ENCODE measurements at regions not wholly inside any gene's neighbourhood (a gene's known extent, or its start where the extent isn't known, plus 50 kb on each side); places are given as distances from the start of the nearest gene placed in this dataset.

DNA sequence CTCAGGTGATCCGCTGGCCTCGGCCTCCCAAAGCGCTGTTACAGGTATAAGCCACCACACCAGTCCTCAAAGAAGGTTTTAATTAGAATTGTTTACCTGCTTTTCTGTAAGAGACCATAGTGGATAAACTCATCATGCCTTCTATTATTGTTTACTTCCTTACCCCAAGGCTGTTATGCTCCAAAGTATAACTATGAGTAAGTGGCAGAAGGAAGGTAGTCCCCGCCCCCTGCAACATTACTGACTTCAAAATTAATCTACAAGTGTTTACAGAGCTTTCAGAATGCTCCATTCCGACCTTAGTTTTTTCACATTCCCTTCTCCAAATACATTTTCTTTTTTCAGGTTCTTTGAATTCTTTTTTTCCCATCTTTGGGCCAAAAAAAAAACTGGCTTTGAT, 480.5 kb upstream of the NOX3 start:
- Histone ChIP-seq H3K9me3 (no peaks in the 10 kb centered on the region), H3K27ac (no peak overlapping the region), H3K27me3 (no peaks in the 10 kb centered on the region), H3K4me3 (no peak overlapping the region), H3K4me1 (peaks cover 11% of the 10 kb centered on the region), H3K36me3 (replicated peaks in 1 of 2; ENCODE audit: insufficient read depth in 1 of 2, low read depth in 2 of 2) (no peaks in the 10 kb centered on the region)
- DNase-seq (no peak), ATAC-seq (no peak)
- intact Hi-C loops (cut with DNase I) = no loop called here
- WGBS, 2 donors = 78 to 86% methylated on average over 5 of the region's 5 CpGs
- TF ChIP-seq POLR2A (IDR thresholded peaks at IDR 0.05) (no peak), CTCF (IDR thresholded peaks at IDR 0.05) (no peak)

GRCh38 chr6:155916846-155917624, 461.4 kb upstream of the NOX3 start:
- TF ChIP-seq CTCF (IDR thresholded peaks at IDR 0.05) (no peak), POLR2A (IDR thresholded peaks at IDR 0.05) (no peak)
- no peaks in the 10 kb centered on the region for H3K27me3 ChIP-seq

DNA sequence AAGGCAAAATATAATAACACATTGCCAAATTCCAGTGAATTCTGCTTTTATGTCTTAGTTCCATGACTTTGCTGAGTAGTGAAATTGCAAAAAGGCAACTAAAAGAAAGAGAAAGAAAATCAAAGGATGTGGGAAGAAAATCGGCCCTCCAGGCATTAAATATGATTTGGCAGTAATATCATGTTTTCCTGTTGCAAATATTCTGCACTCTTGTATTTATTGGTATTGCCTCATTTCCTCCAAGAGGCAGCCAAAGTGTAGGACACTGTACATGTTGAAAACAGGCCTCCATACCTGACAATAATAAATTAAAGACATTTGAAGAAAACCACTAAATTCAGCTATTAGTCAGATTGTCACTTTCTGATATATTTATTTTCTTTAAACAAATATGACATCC, 460.0 kb upstream of the NOX3 start:
- TF ChIP-seq CTCF (IDR thresholded peaks at IDR 0.05) = no peak
- TF ChIP-seq POLR2A (IDR thresholded peaks at IDR 0.05) = no peak
- H3K27me3 ChIP-seq = no peaks in the 10 kb centered on the region
- no peaks in the 10 kb centered on the region for H3K36me3 ChIP-seq (replicated peaks in 1 of 2; ENCODE audit: insufficient read depth in 1 of 2, low read depth in 2 of 2)
- intact Hi-C loops (cut with DNase I) = no loop called here
- no peaks in the 10 kb centered on the region for H3K9me3 ChIP-seq
- DNase-seq = no peak
- H3K4me1 ChIP-seq = no peaks in the 10 kb centered on the region
- ATAC-seq = no peak
- 21 to 30% methylated on average over 1 of the region's 1 CpG for WGBS, 2 donors
- H3K4me3 ChIP-seq = no peak overlapping the region
- H3K27ac ChIP-seq = no peak overlapping the region

More at GRCh38 chr6:155916846-155917624, 461.4 kb upstream of the NOX3 start:
- Histone ChIP-seq H3K9me3 (no peaks in the 10 kb centered on the region), H3K4me3 (no peak overlapping the region), H3K36me3 (replicated peaks in 1 of 2; ENCODE audit: insufficient read depth in 1 of 2, low read depth in 2 of 2) (no peaks in the 10 kb centered on the region), H3K27ac (no peak overlapping the region), H3K4me1 (no peaks in the 10 kb centered on the region)
- intact Hi-C loops (cut with DNase I) = no loop called here
- ATAC-seq = no peak
- no peak for DNase-seq
- 44 to 52% methylated on average over 2 of the region's 2 CpGs for WGBS, 2 donors

DNA sequence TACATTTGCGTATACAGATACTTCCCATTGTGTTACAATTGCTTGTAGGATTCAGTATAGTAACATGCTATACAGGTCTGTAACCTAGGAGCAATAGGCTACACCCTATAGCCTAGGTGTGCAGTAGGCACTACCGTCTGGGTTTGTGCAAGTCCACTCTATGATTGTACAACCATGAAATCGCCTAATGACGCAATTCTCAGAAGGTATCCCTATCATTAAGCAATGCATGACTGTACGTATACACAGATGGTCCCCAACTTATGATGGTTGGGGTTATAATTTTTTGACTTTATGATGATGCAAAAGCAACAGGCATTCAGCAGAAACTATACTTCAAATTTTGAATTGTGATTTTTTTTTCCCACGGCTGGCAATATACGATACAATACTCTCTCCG, 458.2 kb upstream of the NOX3 start:
- no peak for TF ChIP-seq CTCF (IDR thresholded peaks at IDR 0.05)
- no peak for TF ChIP-seq POLR2A (IDR thresholded peaks at IDR 0.05)
- no peaks in the 10 kb centered on the region for H3K36me3 ChIP-seq (replicated peaks in 1 of 2; ENCODE audit: insufficient read depth in 1 of 2, low read depth in 2 of 2)
- ATAC-seq = no peak
- no peaks in the 10 kb centered on the region for H3K9me3 ChIP-seq
- H3K27ac ChIP-seq = no peak overlapping the region
- no peaks in the 10 kb centered on the region for H3K27me3 ChIP-seq
- DNase-seq = no peak
- no peak overlapping the region for H3K4me3 ChIP-seq
- H3K4me1 ChIP-seq = no peaks in the 10 kb centered on the region
- 76 to 83% methylated on average over 8 of the region's 8 CpGs for WGBS, 2 donors
- intact Hi-C loops (cut with DNase I) = no loop called here

GRCh38 chr6:155909710-155910109, 454.1 kb upstream of the NOX3 start:
- H3K4me1 ChIP-seq = no peaks in the 10 kb centered on the region
- no peaks in the 10 kb centered on the region for H3K9me3 ChIP-seq
- H3K36me3 ChIP-seq (replicated peaks in 1 of 2; ENCODE audit: insufficient read depth in 1 of 2, low read depth in 2 of 2) = no peaks in the 10 kb centered on the region
- no peak for TF ChIP-seq CTCF (IDR thresholded peaks at IDR 0.05)
- no peak for TF ChIP-seq POLR2A (IDR thresholded peaks at IDR 0.05)
- ATAC-seq = no peak
- intact Hi-C loops (cut with DNase I) = no loop called here
- no peak overlapping the region for H3K4me3 ChIP-seq
- 43 to 51% methylated on average over 2 of the region's 2 CpGs for WGBS, 2 donors
- H3K27ac ChIP-seq = no peak overlapping the region
- no peak for DNase-seq
- no peaks in the 10 kb centered on the region for H3K27me3 ChIP-seq

All from body of pancreas (tissue), 4 donors.